Activated CD8-positive, alpha-beta T cell treated with anti-CD3 and anti-CD28 coated beads for 36 hours (primary cell): ENCODE measurements at regions not wholly inside any gene's neighbourhood (a gene's known extent, or its start where the extent isn't known, plus 50 kb on each side); places are given as distances from the start of the nearest gene placed in this dataset.
"Not testable (repeated sequence)": the region's sequence is repeated elsewhere in the genome, so short reads cannot be mapped to it uniquely, and the experiment has no call there.

ENCODE experiments used
- ATAC-seq: fragments of 200-7000 bp; cut with Tn5 transposase; one replicate; pipeline ENCODE4 v1.10.0; 2021; ENCODE audit warnings: mild to moderate bottlenecking, moderate library complexity
- CTCF ChIA-PET: fragments of 350-600 bp; sonication (Branson Sonifier 250); formaldehyde crosslinking; loops from one replicate; lab custom pipeline; 2021; ENCODE audit warnings: antibody characterized with exemption; lab: Charles Lee
- POLR2A ChIA-PET: fragments of 350-600 bp; sonication (Branson Sonifier 250); formaldehyde crosslinking; loops from one replicate; lab custom pipeline; 2021; ENCODE audit warnings: antibody characterized with exemption; lab: Charles Lee
- DNase-seq: peaks from one replicate; pipeline ENCODE4 v3.0.0-alpha.2; 2020
- H3K27ac Mint-ChIP-seq: one replicate; pipeline ENCODE4 v1.8.0; 2021; ENCODE audit warnings: mild to moderate bottlenecking, mixed read lengths
- H3K27me3 Mint-ChIP-seq: one replicate; pipeline ENCODE4 v1.8.0; 2021; ENCODE audit warnings: mixed read lengths
- H3K36me3 Mint-ChIP-seq: one replicate; pipeline ENCODE4 v1.8.0; 2021; ENCODE audit warnings: low read depth, mixed read lengths
- H3K4me1 Mint-ChIP-seq: one replicate; pipeline ENCODE4 v1.8.0; 2021; ENCODE audit warnings: low read depth, mixed read lengths
- H3K4me3 Mint-ChIP-seq: one replicate; pipeline ENCODE4 v1.8.0; 2021; ENCODE audit warnings: mild to moderate bottlenecking, moderate library complexity, mixed read lengths
- H3K9me3 Mint-ChIP-seq: one replicate; pipeline ENCODE4 v1.8.0; 2021; ENCODE audit warnings: mixed read lengths
- intact Hi-C: fragments of 100-400 bp; cut with micrococcal nuclease; formaldehyde crosslinking; loops from one replicate; pipeline ENCODE4 v1.10.0; 2022
- TF ChIP-seq, protein P1 (sequence below): fragments of 200-600 bp; IDR thresholded peaks from one replicate; pipeline ENCODE4 v1.8.0; 2022; ENCODE audit warnings: antibody characterized with exemption, mild to moderate bottlenecking

DNA sequence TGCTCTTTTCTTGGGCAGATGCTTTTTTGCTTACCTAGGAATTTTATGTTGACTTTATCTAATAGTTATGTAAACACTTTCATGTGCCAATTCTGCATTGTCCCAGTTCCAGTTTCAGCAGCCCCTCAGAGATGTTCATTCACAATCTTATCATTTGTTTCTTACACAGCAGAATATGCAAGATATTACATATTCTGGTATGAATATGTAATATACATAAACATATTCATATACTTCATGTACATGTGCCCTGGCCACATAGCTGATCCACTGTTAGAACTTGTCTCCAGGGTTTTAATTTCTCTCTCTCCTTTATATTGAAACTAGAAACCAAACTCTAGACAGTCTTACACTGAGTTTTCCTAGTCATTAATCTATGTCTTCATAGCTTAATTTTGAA is 90.2 kb upstream of the PARP8 start:
- CTCF ChIA-PET: interaction anchor here (1.1 kb wide), 1 partner anchor 135 kb away, joined by 3 read pairs; the partner anchor contains the start of gene EMB
- Mint-ChIP-seq H3K36me3 (peaks cover 4% of the 10 kb centered on the region), H3K9me3 (peaks cover 6% of the 10 kb centered on the region), H3K4me3 (no peak overlapping the region), H3K27ac (no peak overlapping the region), H3K27me3 (no peaks in the 10 kb centered on the region), H3K4me1 (peaks cover 20% of the 10 kb centered on the region)
- ATAC-seq (no peak), DNase-seq (no peak)
- intact Hi-C loops: no loop called here
- TF ChIP-seq, protein P1, sequence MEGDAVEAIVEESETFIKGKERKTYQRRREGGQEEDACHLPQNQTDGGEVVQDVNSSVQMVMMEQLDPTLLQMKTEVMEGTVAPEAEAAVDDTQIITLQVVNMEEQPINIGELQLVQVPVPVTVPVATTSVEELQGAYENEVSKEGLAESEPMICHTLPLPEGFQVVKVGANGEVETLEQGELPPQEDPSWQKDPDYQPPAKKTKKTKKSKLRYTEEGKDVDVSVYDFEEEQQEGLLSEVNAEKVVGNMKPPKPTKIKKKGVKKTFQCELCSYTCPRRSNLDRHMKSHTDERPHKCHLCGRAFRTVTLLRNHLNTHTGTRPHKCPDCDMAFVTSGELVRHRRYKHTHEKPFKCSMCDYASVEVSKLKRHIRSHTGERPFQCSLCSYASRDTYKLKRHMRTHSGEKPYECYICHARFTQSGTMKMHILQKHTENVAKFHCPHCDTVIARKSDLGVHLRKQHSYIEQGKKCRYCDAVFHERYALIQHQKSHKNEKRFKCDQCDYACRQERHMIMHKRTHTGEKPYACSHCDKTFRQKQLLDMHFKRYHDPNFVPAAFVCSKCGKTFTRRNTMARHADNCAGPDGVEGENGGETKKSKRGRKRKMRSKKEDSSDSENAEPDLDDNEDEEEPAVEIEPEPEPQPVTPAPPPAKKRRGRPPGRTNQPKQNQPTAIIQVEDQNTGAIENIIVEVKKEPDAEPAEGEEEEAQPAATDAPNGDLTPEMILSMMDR: no peak
- POLR2A ChIA-PET: interaction anchor here (0.6 to 1.5 kb wide), 2 partner anchors 91 to 136 kb away, joined by 3 to 6 read pairs; partner anchors contain the start of genes EMB and PARP8

DNA sequence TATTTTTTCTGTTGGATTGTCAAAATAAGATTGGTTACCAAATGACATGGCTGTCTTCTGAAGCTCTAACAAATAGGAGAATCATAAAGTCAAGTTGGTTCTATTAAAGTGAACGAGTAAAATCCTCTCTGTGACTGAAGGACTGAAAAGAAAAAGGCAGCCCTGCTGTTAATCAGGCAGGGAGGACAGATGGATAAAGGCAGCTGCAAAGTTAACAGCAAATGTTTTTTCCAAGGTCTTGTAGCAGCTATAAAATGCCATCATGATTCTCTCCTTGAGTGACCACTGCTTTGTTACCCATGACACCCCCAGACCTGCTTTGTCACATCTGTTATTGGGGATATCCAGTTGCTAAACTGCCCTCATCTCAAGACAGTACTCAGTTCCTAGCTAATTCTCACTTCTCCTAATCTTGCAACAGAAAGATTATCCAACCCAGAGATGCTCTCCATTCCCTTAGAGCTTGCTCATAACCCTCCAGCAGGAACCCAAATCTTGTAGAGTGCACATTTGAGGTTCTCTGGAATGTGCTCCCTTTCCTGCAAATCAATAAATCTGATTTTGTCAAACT is 89.7 kb upstream of the PARP8 start:
- H3K27me3 Mint-ChIP-seq: no peaks in the 10 kb centered on the region
- H3K4me1 Mint-ChIP-seq: peaks cover 20% of the 10 kb centered on the region
- ChIA-PET POLR2A (interaction anchor here (0.6 to 1.5 kb wide), 2 partner anchors 90 to 136 kb away, joined by 3 to 6 read pairs; partner anchors contain the start of genes EMB and PARP8), CTCF (interaction anchor here (1.1 kb wide), 1 partner anchor 136 kb away, joined by 3 read pairs; the partner anchor contains the start of gene EMB)
- peaks cover 4% of the 10 kb centered on the region for H3K36me3 Mint-ChIP-seq
- no peak overlapping the region for H3K27ac Mint-ChIP-seq
- no peak for ATAC-seq
- peaks cover 6% of the 10 kb centered on the region for H3K9me3 Mint-ChIP-seq
- intact Hi-C loops: no loop called here
- no peak overlapping the region for H3K4me3 Mint-ChIP-seq
- TF ChIP-seq, protein P1: no peak
- DNase-seq: no peak

DNA sequence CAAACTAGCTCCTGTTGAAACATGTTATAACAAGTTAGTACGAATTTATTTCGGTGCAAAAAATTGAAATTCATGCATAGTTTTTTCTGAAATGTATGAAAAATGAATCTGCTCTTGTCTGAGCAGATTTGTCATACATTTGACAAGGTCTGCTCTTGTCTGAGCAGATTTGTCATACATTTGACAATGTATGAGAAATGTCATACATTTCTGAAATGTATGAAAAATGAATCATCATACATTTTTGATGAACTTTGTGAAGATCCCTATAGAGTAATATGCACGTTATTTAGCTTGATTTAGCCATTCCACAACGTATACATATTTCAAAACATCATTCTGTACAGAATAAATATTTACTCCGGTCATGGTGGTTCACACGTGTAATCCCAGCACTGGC is 85.9 kb upstream of the PARP8 start:
- POLR2A ChIA-PET: no interaction called here
- ATAC-seq (no peak), DNase-seq (no peak)
- intact Hi-C loops: no loop called here
- CTCF ChIA-PET: no interaction called here
- no peak overlapping the region for H3K27ac Mint-ChIP-seq
- H3K27me3 Mint-ChIP-seq: no peaks in the 10 kb centered on the region
- H3K4me1 Mint-ChIP-seq: peaks cover 26% of the 10 kb centered on the region
- H3K36me3 Mint-ChIP-seq: peaks cover 4% of the 10 kb centered on the region
- no peak overlapping the region for H3K4me3 Mint-ChIP-seq
- TF ChIP-seq, protein P1: no peak
- H3K9me3 Mint-ChIP-seq: peaks cover 10% of the 10 kb centered on the region

DNA sequence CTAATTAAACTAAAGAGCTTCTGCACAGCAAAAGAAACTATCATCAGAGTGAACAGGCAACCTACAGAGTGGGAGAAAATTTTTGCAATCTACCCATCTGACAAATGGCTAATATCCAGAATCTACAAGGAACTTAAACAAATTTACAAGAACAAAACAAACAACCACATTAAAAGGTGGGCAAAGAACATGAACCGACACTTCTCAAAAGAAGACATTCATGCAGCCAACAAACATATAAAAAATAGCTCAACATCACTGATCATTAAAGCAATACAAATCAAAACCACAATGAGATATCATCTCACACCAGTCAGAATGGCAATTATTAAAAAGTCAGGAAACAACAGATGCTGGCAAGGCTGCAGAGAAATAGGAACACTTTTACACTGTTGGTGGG is 84.6 kb upstream of the PARP8 start:
- H3K36me3 Mint-ChIP-seq, intact Hi-C loops, H3K27ac Mint-ChIP-seq, H3K27me3 Mint-ChIP-seq, H3K4me3 Mint-ChIP-seq, POLR2A ChIA-PET, DNase-seq, ATAC-seq: not testable (repeated sequence)
- Mint-ChIP-seq H3K9me3 (peaks cover 11% of the 10 kb centered on the region), H3K4me1 (peaks cover 16% of the 10 kb centered on the region)
- CTCF ChIA-PET: interaction anchor here (1.0 kb wide), 1 partner anchor 10 kb away, joined by 3 read pairs; no protein-coding TSS in a partner anchor

DNA sequence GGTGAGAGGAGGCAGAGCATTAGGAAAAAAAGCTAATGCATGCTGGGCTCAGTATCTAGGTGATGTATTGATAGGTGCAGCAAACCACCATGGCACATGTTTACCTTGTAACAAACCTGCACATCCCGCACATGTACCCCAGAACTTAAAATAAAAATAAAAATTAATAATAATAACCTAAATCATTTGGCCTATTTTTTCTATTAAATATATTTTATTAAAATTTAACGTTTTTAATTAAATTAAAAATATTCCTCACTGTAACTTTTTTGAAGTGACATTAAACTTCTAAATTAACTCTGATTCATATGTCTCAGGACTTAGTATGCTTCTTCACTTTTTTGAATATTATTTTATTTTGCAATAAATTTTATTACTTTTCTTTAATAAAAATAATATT is 83.7 kb upstream of the PARP8 start:
- intact Hi-C loops: no loop called here
- DNase-seq (no peak), ATAC-seq (no peak)
- H3K4me3 Mint-ChIP-seq: no peak overlapping the region
- ChIA-PET POLR2A (no interaction called here), CTCF (no interaction called here)
- H3K9me3 Mint-ChIP-seq: peaks cover 11% of the 10 kb centered on the region
- peaks cover 4% of the 10 kb centered on the region for H3K36me3 Mint-ChIP-seq
- H3K27ac Mint-ChIP-seq: no peak overlapping the region
- TF ChIP-seq, protein P1: no peak
- peaks cover 13% of the 10 kb centered on the region for H3K4me1 Mint-ChIP-seq
- H3K27me3 Mint-ChIP-seq: no peaks in the 10 kb centered on the region
